GM12864 (cell line): ENCODE measurements at regions not wholly inside any gene's neighbourhood (a gene's known extent, or its start where the extent isn't known, plus 50 kb on each side); places are given as distances from the start of the nearest gene placed in this dataset.

Source experiments
- DNase-seq: peaks from one replicate; pipeline ENCODE4 v3.0.0-alpha.2; 2011; ENCODE audit warnings: low read depth
- H3K4me3 ChIP-seq: 2 replicates; pipeline ENCODE4 v1.5.1; 2011; ENCODE audit warnings: mild to moderate bottlenecking, low read depth, low read length, control low read depth
- TF ChIP-seq, protein P1 (sequence below): IDR thresholded peaks from 2 replicates; pipeline ENCODE4 v1.5.1; 2011; ENCODE audit warnings: low read depth, mild to moderate bottlenecking, moderate library complexity, low read length, control low read depth, inconsistent platforms; ENCODE audit errors: missing control alignments

DNA sequence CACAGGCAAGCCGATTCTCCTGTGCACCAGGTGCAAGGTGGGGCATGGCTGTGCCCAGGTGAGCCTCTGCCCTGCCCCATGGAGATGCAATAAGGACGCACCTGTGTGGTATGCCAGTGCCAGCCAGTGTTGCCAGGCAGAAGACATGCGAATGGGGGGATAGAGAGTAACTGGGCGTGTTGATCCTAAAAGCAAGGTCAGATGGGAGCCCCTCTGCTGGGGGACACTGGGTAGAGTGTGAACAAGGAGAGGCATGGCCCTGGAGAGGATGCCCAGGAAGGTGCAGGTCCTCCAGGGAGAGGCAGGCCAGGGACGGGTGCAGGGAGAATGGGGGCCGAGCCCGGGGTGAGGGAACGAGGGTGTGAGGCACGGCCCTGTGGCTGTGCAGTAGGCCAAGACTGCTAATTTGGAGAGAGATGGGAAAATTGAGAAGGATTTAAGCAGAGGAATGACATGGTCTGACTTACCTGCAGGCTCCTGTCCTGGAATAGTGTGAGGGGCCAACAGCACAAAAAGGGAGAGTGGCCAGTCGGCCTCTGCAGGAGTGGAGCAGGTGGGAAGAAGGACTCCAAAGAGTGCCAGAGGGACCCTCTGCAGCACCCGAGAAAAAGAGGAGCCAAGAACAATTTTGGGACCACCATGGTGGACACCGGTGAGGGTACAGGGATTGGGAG lies 690.4 kb upstream of the HS6ST1 start:
- TF ChIP-seq, protein P1, sequence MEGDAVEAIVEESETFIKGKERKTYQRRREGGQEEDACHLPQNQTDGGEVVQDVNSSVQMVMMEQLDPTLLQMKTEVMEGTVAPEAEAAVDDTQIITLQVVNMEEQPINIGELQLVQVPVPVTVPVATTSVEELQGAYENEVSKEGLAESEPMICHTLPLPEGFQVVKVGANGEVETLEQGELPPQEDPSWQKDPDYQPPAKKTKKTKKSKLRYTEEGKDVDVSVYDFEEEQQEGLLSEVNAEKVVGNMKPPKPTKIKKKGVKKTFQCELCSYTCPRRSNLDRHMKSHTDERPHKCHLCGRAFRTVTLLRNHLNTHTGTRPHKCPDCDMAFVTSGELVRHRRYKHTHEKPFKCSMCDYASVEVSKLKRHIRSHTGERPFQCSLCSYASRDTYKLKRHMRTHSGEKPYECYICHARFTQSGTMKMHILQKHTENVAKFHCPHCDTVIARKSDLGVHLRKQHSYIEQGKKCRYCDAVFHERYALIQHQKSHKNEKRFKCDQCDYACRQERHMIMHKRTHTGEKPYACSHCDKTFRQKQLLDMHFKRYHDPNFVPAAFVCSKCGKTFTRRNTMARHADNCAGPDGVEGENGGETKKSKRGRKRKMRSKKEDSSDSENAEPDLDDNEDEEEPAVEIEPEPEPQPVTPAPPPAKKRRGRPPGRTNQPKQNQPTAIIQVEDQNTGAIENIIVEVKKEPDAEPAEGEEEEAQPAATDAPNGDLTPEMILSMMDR = no peak
- no peak for DNase-seq
- H3K4me3 ChIP-seq = no peak overlapping the region

DNA sequence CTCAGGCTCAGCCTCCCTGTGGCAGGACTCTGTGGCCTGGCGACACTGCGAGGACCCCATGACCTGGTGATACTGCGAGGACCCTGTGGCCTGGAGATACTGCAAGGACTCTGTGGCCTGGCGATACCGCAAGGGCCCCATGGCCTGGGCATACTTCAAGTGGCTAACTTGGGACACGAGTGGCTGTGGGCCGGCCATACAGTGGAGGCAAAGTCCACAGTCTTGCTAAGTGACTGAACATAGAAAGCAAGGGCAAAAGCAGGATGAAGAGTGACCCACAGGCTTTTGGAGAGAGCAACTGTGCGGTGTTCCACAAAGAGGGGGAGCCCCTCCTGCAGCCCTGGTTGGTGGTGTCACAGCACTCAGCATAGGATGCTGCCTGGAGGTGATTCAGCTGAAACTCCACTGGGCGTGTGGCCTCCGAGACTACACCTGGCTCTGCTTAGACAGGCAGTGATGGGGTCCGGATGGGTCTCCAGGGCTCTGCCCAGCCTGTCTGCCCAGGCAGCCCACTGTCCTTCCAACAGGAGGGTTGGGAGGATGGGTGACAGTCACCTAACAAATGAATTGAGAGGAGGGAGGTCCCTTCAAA lies 691.0 kb upstream of the HS6ST1 start:
- DNase-seq = no peak
- no peak overlapping the region for H3K4me3 ChIP-seq
- TF ChIP-seq, protein P1 = no peak

DNA sequence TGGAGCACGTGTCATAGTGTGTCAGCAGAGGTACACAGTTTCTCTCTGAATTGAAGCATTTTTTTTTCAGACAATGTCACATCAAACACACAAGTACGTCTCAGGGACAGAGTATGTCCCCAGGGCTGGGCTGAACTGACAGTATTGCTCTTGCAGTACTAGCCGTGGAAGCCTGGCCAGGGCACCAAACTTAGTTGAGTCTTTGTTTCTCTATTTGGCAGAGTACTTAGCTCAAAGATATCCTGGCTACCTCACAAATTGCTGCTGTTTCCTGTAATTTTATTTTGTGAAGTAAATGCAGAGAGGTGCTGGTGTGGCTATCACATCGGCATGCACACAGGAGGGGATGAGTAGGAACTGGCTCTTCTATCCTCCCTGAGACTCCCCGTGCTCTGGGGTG lies 691.6 kb upstream of the HS6ST1 start:
- TF ChIP-seq, protein P1 = no peak
- DNase-seq = no peak
- no peak overlapping the region for H3K4me3 ChIP-seq

DNA sequence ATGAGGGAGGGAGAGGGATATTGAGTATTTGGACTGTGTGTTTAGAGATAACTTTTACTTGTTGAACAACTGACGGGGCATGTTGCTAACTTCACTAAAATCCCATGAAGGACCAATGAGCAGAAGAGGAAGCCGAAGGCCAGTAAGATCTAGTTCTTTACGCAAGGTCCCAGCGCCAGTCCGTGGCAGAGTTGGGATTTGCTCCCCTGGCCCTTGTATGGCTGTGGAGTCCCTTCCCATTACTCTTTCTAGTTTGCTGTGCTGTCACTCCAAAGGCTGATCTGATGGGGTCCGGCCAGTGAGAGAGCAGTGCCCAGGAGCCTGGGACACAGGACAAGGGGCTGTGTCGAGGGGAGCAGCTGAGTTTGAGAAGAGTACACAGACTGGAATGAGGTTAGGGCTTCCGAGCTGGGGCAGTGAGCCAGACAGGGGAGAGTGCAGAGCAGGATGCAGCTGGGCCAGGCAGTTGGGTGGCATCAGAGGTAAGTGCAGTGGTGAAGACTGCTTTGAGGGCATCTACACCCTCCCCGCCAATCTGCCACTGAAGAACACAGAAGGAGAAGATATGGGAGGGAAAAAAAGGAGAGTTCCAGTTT lies 692.9 kb upstream of the HS6ST1 start:
- TF ChIP-seq, protein P1 = no peak
- no peak for DNase-seq
- H3K4me3 ChIP-seq = no peak overlapping the region

DNA sequence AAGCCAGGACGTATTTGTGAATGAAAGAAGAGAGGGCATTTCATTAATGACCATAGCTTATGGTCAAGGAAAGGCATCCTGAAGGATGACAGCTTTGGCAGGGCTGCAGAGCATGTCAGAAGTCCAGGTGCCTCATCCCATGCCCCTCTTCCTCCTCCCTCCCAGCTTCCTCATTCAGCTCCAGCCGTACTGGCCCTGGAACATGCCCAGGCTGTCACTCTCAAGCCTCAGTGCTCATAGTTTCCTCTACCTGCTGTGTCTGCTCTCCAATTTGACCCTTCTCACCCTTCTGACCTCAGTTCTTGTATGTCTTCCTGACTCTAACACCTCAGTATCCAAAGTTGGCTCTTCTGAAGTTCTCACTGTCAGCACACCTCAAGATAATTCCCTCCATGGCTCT lies 695.8 kb upstream of the HS6ST1 start:
- TF ChIP-seq, protein P1 = no peak
- H3K4me3 ChIP-seq = no peak overlapping the region
- no peak for DNase-seq

DNA sequence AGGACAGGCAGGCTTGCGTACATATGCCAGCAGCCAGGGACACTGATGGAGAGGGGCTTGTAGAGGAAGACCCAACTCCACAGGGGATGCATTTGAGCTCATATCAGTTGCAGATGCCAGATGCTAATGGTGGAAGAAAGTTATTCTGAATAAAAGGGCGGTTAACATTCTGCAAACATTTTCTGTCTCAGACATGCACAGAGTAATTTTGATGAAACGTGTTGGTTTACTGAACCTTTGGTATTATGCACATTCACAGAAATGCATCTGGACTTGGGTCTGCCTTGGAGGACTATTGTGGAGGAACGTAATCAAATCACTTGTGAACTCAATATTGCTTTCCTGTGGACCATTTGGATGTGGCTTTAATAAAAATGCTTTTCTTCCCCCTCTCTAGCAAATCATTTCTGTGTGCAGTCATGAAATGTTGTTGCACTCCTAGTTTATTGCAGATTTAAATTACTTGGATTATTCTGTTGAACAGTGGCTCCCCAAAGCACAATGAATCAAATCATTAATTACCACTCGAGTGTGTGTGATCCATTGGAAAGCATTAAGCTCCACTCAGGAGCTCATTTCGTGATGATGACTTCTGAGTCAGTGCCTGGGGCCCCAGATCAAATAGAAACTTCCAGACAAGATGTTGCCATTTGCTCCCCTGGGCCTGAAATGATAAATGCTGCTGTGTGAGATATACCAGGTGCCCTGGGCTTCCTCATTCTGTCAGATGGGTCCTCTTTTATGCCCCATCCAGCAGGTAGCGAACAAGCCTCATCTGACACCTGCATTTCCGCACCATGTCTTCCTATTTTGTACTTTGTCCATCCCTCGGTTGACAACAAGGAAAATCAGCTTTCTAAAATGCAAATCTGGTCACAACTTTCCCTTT lies 697.0 kb upstream of the HS6ST1 start:
- TF ChIP-seq, protein P1 = no peak
- H3K4me3 ChIP-seq = no peak overlapping the region
- no peak for DNase-seq
